AG10803 (cell line): ENCODE measurements at regions not wholly inside any gene's neighbourhood (a gene's known extent, or its start where the extent isn't known, plus 50 kb on each side); places are given as distances from the start of the nearest gene placed in this dataset.
A peak's percentile ranks its signal among the peaks of the same experiment; 100 is the strongest.

Experiments
- DNase-seq: peaks from one replicate; pipeline ENCODE4 v3.0.0; 2010; ENCODE audit warnings: low read depth
- H3K4me3 ChIP-seq: 2 replicates; pipeline ENCODE4 v1.5.1; 2011; ENCODE audit warnings: mild to moderate bottlenecking, low read length, control low read depth
- CTCF ChIP-seq: conservative IDR thresholded peaks from 2 replicates; pipeline ENCODE4 v1.5.1; 2011; ENCODE audit warnings: mild to moderate bottlenecking, low read length, control low read depth, inconsistent platforms

GRCh38 chr4:23979534-23979933, 89.7 kb upstream of the PPARGC1A start:
- TF ChIP-seq CTCF, result no peak
- DNase-seq, result no peak
- H3K4me3 ChIP-seq, result no peak overlapping the region

- TF ChIP-seq CTCF, result no peak
- no peak overlapping the region for H3K4me3 ChIP-seq
- no peak for DNase-seq
Observed at GRCh38 chr4:23978002-23978401, 88.2 kb upstream of the PPARGC1A start.

GRCh38 chr4:23976423-23976822, 86.6 kb upstream of the PPARGC1A start:
- DNase-seq, result no peak
- no peak for TF ChIP-seq CTCF
- no peak overlapping the region for H3K4me3 ChIP-seq

GRCh38 chr4:23973308-23973855, 83.5 kb upstream of the PPARGC1A start:
- no peak overlapping the region for H3K4me3 ChIP-seq
- TF ChIP-seq CTCF, result no peak
- DNase-seq, result no peak

GRCh38 chr4:23972805-23973204, 83.0 kb upstream of the PPARGC1A start:
- H3K4me3 ChIP-seq, result no peak overlapping the region
- DNase-seq, result no peak
- TF ChIP-seq CTCF, result no peak

GRCh38 chr4:23972187-23972586, 82.3 kb upstream of the PPARGC1A start:
- DNase-seq, result no peak
- no peak overlapping the region for H3K4me3 ChIP-seq
- no peak for TF ChIP-seq CTCF

GRCh38 chr4:23970201-23970850, 80.5 kb upstream of the PPARGC1A start:
- DNase-seq, result peak; percentile 54
- TF ChIP-seq CTCF, result no peak
- H3K4me3 ChIP-seq, result no peak overlapping the region
